Pons (tissue), 1 donor: ENCODE measurements at regions not wholly inside any gene's neighbourhood (a gene's known extent, or its start where the extent isn't known, plus 50 kb on each side); places are given as distances from the start of the nearest gene placed in this dataset.
A peak's percentile ranks its signal among the peaks of the same experiment; 100 is the strongest.

Experiments
- DNase-seq: peaks from one replicate; pipeline ENCODE4 v3.0.0-alpha.2; 2016; ENCODE audit warnings: low spot score

DNA sequence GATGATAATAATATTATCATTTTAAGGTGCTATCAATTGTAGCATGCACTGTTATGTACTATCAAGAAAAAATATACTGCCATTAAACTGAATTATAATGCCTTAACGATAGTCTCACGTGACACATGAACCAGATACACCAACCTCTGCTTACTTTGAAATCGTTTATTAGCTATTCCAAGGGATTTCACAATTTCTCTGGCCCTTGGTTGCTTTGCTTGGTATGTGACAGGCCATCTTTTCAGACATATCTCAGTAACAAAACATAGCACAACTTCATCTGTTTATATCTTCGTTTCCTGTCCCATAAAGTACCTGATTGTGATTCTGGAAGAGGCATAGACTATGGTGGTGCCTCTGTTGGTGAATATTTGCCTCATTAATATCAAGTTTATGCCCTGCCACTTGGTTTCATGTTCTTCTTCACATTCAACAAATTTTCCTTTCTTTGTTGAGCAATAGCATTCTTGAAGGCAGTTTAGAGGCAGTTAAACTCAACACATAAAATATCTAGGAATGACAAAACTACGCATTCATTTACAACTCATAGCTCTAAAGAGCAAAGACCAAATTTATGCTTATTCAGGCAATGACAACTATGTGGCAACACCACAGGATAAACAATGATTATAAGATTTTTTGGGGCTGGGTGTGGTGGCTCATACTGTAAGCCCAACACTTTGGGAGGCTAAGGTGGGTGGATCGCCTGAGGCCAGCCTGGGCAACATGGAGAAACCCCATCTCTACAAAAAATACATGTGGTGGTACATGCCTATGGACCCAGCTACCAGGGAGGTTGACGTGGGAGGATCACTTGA, 84.3 kb downstream of the MCFD2 start:
- DNase-seq, result no peak

DNA sequence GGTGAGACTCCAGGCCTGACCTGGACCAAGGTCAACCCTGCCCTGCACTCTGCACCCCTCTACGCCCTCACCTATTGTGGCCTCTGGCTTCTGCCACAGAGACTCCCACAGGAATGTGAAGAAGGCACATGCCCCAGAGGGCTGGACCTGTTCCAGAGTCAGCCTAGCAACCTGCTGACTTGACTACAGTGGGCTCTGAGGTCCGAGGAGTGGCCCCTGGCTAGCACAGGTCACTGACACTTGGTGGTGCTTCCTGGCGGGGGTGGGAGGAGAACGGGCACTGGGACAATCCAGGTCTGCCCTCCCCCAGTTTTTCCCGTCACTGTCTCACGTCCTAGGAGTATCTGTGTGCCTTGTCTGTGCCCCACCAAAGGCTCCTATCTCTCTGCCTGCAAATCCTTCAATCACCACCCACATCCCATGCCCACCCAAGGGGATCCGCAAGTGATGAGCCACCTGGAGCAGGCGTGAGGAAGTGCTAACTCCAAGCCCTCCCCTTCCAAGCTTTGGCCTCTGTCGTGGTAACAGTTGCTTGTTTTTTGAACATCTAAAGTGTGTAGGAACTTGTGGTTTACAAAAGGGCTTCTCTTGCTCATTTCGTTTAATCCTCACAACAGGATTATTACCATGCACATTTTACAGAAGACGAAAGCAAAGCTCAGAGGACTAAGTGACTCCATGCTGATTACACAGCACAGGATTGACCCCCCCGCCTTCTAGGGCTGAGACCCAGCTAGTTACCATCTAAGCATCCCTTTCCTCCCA, 86.2 kb downstream of the MCFD2 start:
- no peak for DNase-seq

DNA sequence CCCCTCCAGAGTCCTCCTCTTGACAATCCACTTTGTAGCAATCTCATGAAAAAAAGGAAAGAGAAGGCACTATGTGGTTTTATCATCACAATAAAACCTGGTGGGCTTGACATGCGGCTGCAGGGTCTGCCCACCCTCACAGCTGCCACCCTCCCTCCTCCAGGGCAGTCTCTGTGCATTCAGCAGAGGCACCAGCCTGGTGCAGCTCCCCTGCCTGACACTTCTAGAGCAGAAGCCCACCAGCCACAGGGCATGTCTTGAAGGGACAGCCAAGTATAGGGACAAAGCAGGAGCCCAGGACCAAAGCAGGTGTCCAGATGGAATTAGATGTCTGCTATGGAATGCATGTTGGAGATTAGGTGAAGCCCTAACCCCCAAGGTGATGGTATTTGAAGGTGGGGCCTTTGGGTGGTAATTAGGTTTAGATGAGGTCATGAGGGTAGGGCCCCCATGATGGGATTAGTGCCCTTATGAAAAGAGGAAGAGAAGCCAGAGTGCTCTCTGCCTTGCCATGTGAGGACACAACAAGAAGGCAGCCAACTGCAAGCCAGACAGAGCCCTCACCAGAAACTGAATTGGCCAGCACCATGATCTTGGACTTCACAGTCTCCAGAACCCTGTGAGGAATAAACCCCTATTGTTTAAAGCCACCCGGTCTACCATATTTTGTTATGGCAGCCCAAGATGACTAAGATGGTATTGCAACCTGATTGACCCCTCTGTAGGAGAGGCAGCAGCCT, 86.9 kb downstream of the MCFD2 start:
- DNase-seq, result no peak

DNA sequence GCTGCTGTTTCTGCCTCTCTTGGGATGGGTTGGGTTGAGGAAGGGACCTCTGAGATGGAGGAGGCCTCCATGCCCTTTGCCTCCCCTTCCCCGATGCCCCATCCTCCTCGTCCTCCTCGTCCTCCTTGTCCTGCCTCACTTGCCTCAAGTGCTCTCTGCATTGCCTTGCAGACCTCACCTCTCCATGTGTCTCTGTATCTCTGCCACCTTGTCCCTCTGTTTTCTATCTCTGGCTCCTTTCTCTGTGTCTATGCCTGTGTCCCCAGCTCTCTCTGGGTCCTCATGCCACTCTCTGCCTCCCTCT, 87.5 kb downstream of the MCFD2 start:
- DNase-seq, result no peak

DNA sequence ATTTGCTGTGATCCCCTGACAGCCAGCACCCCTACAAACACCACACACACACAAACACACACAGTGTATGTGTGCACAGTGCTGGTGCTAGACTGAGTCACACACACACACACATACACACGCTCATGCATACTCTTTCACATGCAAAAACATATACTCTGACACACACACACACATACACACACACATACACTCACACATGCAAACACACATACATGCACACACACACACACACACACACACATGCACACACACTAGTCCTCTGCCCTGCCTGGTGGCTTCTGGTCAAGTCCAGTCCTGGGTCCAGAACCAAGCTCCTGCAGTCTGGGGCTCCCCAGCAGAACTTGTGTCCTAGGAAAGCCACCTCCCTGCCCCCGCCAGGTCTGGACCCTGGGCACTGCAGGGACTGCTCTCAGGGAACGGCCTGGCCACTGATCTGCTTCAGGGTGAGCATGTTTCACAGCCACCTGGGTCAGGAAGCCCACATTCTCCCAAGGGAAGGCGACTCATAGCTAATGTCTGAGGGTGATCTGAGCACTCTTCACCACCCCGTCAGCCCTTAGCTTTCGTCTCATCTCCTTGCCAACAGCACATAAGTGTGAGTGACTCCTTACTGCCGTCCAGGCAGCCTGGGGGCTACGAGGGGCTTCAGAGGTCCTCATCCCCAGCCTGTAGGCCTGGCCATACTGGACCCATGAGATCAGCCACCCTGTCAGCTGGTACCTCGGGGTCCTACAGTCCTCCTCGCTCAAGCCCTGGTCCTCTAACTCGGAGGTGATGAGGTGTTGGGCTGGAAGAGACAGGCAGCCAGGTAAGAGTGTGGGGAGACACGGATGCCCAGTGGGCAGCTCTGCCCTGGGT, 88.1 kb downstream of the MCFD2 start:
- no peak for DNase-seq

DNA sequence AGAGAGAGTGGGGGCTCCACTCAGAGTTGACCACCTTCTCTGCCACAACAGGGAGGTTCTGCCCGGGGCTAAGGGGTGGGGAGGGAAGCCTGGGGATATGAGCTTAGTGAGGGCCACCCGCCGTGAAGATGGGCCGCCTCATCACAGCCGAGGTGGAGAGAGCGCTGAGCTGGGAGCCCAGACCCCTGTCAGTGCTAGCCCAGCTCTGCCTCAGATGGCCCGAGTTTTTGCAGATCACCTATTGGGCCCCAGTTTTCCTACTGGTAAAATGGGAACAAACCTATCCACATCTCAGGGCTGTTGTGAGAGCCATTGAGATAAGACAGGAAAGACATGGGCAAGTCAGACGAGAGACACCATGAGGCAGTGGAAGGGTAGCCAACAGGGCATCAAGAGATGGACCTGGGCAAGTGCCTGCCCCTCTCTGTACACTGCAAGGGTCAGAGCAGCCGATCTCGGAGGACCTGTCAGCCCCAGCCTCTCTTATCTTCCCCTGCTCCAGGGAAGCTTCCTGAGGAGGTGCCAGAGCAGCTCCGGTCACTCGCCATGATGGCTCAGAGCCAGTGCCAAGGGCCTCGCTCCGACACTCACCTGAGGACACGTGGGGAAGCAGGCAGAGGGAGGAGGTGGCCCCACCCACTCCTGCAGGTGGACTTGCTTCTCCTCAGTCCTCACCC, 88.9 kb downstream of the MCFD2 start:
- no peak for DNase-seq

DNA sequence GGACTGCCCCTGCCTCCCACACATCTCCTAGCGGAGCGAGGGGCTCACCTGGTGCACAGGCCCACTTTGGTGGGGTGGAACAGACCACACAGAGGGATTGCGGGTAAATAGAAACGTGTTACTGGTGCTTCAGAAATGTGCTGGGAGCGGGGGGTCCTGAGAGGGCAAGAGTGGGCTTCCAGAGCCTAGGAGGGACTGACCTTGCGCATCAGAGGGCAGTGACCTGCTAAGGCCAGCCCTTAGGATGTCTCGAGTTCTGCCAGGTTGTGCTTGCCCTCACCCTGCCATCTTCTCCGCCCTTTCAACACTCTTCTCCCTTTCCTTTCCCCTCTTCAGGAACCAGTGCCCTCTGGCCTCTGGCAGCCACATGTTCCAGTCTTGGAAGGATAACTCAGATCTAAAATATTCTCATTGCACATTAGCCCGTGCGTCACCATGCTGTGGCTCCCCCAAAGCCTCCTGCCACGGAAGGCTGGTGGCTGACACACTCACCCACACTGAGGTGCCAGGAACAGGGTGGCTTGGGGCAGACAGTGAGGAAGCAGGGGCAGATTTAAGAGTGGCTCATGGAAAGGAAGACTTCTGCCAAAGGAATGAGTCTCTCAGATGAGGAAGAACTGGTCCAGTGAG, 89.6 kb downstream of the MCFD2 start:
- DNase-seq, result no peak

DNA sequence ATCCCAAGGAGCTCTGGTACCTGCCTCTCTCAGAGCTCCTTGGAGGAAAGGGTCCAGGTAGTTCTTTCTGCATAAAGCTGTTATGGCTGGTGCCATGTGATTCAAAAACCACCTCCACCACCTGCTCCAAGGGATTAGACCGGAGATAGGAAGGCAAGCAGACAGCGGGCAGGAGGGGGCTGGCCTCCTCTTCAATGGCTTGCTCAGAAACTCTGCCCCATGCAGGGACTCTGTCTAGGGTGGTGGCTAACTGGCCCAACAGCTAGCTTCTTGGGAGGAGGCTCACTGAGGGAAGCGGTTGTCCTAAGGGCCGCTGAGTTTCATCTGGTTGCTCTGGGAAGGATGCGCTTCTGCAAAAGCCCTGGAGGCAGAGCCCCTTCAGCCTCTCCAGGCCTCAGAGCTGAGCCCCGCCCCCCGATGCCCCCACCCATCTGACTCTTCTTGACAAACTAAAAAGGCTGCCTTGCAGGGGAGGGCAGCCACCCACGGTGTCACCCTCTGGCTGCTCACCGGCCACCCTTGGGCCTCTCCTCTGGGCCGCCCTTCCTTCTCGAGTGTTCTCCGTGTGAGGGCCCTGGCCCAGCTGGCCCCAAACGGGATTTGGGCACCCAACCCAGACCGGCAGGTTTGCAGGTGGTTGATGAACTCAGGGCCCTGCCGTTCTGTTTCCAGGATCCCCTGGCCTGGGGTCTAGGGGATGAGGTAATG, 90.2 kb downstream of the MCFD2 start:
- DNase-seq, result no peak

DNA sequence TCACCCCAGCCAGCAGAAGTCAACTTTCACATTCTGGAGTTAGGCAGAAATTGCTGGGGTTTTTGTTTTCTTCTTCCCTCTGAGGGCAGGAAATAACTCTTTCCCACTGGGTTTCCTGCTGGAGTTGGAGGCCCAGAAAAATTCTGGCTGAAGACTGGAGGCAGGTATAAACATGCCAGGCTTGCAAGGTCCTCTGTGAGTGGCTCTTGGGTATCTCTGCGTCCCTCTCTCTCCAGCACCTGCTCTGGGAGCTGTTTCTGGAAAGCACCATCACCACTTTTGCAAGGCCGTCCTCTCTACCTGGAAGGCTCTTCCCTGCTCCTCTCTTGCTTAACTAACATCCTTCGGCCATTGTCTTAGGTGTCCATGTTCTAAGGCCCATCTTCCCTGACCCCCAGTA, 91.0 kb downstream of the MCFD2 start:
- no peak for DNase-seq

DNA sequence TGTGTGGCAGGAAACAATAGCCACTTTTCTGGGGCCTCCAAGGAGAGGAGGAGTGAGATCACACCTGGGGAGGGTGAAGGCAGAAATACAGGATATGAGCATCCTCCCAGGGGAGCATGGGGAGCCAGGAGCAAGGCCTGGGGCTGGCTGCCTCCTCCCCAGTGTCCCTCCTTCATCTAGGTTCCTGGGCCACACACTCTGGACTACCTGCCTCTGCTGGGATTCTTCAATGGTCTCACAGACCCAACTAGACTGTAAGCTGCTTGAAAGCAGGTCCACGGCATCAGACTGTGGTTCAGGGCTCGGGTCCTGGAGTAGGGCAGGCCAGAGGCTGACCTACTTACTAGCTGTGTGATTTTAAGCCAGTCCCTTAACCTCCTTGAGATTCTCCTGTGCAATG, 94.0 kb downstream of the MCFD2 start:
- DNase-seq, result no peak

DNA sequence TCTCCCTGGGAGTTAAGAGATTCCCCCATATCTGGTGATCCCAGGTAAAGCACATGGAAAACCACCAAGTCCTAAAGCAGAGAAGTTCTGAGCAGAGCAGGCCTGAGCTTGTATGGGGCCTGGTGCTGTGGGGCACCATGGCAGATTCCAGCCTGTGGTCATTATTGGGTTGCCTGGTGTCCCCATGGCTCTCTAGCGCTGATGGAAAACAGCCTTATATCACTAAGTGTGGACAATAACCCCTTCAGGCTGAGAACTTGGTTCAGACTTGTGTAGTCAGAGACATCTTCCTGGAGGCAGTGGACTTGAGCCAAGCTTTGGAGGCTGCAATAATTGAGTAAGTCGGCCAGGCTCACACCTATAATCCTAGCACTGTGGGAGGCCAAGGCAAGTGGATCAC, 96.8 kb downstream of the MCFD2 start:
- DNase-seq, result no peak

DNA sequence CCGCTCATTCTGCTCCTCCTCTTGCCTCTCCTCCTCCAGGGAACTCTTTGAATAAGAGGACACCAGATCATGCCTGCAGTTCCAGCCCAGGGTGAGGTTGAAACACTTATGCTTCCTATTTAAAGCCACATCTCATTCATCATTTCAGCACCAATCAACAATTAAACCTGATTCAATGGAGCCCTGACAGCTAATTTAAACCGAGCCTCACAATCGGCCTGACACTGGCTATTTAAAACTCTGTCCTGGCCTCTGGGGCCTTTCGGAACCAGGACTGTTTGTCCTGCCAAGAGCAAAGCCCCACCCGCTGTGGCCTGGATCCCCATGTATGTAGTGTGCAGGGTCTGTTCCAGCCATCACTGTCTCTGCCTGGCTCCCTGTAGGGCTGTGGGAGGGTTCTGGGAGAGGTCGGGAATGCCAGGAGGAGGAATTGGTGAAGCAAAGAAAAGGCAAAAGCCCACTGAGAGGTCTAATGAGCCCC, 97.4 kb downstream of the MCFD2 start:
- DNase-seq, result no peak

DNA sequence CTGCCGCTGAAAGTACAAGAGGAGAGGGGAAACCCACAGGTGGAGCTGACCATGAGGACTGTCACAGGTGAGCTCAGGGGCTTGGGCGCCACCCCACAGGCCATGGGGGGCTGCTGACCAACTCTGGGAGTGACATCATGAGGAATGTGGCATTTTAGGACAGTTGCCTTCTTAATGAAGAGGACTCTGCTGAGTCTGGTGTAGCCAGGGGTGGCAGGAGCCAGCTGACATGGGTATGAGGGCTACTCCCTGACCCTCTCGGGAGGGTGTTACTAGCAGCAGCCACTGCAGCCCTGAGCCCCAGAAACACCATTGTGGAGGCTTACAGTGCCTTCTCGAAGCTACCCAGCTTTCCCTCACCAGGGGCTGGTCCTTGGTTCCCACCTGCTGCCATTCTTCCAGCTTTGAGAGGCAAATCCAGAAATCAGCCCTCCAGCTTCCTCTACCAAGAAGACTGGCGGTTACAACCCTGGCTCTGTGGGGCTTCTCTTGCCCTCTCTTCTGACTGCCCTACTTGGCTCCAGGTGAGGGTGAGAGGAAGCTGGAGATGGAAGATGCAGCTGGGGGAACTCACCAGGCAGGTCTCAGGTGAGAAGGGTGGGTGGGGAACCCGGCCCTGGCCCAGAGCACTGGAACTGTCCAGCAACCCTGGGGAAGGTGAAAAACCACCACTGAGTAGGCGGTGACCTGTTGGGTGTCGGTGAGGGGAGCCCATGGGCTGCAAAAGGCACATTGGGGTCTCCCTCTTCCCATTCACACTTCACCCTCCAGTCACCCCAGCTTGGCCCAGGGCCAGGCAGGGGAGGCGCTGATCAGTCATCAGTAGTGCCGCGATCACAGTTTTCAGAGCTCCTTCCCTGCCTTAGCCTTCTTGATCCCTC, 98.5 kb downstream of the MCFD2 start:
- DNase-seq, result no peak

DNA sequence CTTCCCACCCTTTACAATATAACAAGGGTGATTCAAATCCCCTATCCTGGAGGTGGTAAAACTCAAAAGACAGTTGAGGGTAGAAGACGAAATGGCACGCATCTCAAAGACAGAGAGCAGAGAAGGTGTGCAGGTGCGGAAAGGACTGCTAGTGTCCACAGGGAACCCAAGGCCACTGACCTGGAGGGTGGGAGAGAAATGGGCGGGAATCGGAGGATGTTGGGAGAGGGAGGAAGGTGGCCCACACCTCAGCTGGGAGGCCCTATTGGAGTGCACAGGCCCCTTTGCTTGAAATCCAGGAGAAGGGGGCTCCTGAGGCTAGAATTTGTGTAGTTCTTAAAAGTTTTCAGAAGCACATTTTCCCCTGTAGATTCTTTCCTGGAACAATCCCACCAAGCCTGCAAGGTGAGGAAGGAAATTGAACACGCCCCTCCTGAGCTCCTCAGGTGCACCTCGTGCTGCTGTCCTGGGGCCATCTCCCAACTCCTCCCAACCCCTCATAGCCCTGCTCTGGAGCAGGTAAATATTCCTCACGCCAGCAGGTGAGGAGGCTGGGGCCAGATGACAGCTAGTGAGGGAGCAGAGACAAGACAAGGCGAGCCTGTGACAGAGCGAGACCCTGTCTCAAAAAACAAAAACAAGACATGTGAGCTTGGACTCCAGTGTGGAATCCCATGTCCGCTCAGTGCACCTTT, 99.3 kb downstream of the MCFD2 start:
- DNase-seq, result no peak

DNA sequence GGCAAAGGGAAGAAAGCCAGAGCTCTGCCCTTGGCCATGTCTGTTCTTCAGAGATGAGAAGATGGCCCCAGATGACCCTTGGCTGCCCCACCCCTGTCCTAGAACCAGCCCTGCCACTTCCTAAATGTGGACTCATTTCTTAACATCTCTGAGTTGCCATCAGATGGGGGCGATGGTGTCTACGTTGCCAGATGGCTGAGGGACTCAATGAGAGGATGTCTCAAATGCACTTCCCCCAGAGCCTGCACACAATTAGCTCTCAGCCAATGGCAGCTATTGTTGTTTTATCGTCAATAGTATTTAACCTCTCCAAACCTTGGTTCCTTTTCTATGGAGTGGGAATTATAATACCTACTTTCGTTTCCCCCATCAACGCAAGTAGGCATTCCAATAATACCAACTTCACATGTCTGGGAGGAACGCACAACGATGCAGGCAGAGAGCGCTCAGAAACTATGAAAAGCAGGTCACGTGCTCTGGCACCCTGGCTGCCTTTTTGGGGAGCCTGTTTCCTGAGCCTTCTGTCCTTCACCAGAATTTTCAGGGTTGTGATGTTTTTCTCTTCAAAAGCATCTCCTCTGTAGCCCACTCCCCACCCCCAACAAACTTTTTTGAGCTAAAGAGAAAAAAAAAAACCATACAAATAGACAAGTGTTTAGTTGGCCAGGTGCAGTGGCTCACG, 100.3 kb downstream of the MCFD2 start:
- no peak for DNase-seq

DNA sequence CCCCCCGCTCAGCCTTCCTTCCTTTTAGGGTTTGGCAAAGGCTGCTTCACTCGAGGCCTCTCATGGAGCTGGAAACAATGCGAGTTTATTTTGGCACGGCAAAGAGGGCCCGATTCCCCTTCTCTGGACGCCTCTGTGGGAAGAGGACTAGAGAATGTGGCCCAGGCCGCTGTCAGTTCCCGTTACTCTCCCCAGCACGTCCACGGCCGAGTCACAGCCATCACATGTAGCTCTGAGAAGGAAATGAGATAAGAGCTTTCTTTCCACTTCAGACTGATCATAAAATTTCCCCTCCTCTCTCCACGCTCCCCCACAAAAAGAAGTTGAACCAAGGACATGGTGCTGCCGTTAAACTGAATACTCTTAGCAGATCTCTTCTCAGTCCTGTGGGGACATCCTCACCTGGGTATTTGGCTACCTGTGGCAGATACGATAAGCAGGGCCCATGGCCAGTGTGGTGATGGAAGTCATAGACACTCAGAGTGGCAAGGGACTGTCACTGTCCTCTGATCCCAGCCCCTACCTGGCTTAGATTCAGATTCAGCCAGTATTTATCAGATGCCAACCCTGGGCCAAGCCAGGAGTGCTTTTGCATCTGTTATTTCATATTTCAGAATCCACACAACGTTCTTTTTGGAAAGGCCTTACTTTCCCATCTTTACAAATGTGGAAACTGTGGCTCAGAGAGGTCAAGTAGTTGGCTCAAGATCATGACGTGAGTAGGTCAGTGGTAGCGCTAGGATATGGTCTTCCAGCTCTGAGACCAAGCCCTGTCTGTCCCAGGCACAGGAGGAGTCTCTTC, 101.2 kb downstream of the MCFD2 start:
- DNase-seq, result peak; percentile 13

DNA sequence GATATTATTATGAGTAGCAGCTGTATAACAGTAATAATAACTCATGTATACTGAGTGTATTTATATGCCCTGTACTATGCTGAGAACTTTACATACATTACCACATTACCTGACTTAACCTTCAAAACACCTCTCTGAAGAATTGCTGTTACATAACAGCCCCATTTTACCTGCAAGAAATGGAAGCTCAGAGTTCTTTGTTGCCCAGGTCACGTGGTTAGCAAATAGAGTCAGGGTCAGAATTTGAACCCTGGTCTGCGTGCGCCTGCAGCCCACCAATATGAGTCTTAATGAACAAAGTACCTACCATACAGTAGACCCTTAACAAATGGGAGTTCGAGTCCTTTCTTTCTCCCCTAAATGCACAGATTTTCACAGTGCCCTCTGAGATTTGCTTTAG, 101.9 kb downstream of the MCFD2 start:
- DNase-seq, result no peak
